Heart left ventricle (tissue), 13 donors: ENCODE measurements at regions not wholly inside any gene's neighbourhood (a gene's known extent, or its start where the extent isn't known, plus 50 kb on each side); places are given as distances from the start of the nearest gene placed in this dataset.

ENCODE experiments used
- POLR2A ChIP-seq, 2 donors: fragments of 450-650 bp; IDR thresholded peaks; one replicate each; pipeline ENCODE4 v1.6.1; 2017; ENCODE audit warnings: antibody characterized with exemption in 2 of 2, mild to moderate bottlenecking in 2 of 2, moderate library complexity in 2 of 2
- TF ChIP-seq, protein P1 (sequence below), 12 donors: fragments of 200-600 bp; sonication (generic) in 4 of 12; IDR thresholded peaks; one replicate each; pipeline versions ENCODE4 v1.5.0 to v1.8.0; 2018 to 2022; ENCODE audit warnings: antibody characterized with exemption in 12 of 12, mild to moderate bottlenecking in 5 of 12
- donor health status: ischemic (EF 13 %, LVEDD 7.1; RV severe dilation, severe dysfunction).
- donor health status: DM: no; HTN: yes; CAD: no.
- donor health status: DM: no; HTN: no; CAD: no.
- donor health status: ischemic (EF 25% LVEDD 6.9; RV normal size, moderate dysfunction).
- donor health status: ischemic (EF 25% LVEDD 5.7; RV mildly dilated, moderate dysfunction).
- donor health status: ischemic (EF 35%, LVEDD 5.7; RV mildly dilated, moderate dysfunction).
- donor health status: nonischemic (EF 11% LVEDD 7.7; RV severe dilation, severe dysfunction).
- donor health status: DM: yes; HTN: yes; CAD: no.
- donor health status: PGD.
- donor health status: ischemic (EF 29% LVEDD 5.4; RV normal size, mild dysfunction).
- donor health status: nonischemic (EF 23%, LVEDD 6.1; RV moderate dilation, normal function).

DNA sequence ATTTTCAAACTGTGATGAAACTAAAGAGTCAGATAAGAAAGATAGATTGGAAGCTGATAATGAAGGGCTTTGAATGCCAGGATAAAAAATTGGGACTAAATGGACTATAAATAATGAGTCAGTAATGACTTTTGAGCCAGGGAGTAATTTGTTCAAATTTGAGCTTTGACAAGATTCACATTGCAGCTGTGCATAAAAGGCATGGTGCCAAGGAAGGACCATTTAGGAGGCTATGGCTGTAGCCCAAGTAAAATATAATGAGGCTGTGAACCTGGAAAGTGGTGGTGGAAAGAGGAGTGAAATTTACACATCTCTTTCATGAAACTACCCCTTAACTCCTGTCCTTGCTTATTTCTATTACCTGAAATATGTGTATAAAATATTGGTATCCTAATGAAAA is 218.5 kb downstream of the SLC6A15 start:
- TF ChIP-seq POLR2A (IDR thresholded peaks at IDR 0.05), result no peak
- TF ChIP-seq, protein P1, sequence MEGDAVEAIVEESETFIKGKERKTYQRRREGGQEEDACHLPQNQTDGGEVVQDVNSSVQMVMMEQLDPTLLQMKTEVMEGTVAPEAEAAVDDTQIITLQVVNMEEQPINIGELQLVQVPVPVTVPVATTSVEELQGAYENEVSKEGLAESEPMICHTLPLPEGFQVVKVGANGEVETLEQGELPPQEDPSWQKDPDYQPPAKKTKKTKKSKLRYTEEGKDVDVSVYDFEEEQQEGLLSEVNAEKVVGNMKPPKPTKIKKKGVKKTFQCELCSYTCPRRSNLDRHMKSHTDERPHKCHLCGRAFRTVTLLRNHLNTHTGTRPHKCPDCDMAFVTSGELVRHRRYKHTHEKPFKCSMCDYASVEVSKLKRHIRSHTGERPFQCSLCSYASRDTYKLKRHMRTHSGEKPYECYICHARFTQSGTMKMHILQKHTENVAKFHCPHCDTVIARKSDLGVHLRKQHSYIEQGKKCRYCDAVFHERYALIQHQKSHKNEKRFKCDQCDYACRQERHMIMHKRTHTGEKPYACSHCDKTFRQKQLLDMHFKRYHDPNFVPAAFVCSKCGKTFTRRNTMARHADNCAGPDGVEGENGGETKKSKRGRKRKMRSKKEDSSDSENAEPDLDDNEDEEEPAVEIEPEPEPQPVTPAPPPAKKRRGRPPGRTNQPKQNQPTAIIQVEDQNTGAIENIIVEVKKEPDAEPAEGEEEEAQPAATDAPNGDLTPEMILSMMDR (IDR thresholded peaks at IDR 0.05), result no peak
